Naive thymus-derived CD4-positive, alpha-beta T cell (primary cell): ENCODE measurements at regions not wholly inside any gene's neighbourhood (a gene's known extent, or its start where the extent isn't known, plus 50 kb on each side); places are given as distances from the start of the nearest gene placed in this dataset.

Experiments
- ATAC-seq: fragments of 150-1000 bp; cut with Tn5 transposase; 2 replicates; pipeline ENCODE4 v1.10.0; 2021; ENCODE audit warnings: mild to moderate bottlenecking, moderate library complexity
- CTCF ChIA-PET: fragments of 350-600 bp; sonication (Branson Sonifier 250); formaldehyde crosslinking; loops from one replicate; lab custom pipeline; 2021; ENCODE audit warnings: antibody characterized with exemption; lab: Charles Lee
- POLR2A ChIA-PET: fragments of 350-600 bp; sonication (Branson Sonifier 250); formaldehyde crosslinking; loops from one replicate; lab custom pipeline; 2021; ENCODE audit warnings: antibody characterized with exemption, inconsistent platforms; lab: Charles Lee
- DNase-seq, 9 donors: peaks; one replicate each; pipeline versions ENCODE4 v3.0.0 to v3.0.0-alpha.2; 2020 to 2022; ENCODE audit warnings: mixed read lengths in 1 of 9
- H3K27ac ChIP-seq: one replicate; pipeline ENCODE4 v1.7.0; 2013; ENCODE audit warnings: mild to moderate bottlenecking, low read depth, low read length, moderate library complexity
- H3K27me3 ChIP-seq, 2 donors: one replicate each; pipeline ENCODE4 v1.7.0; 2013; ENCODE audit warnings: low read length in 2 of 2, mild to moderate bottlenecking in 2 of 2, moderate library complexity in 2 of 2; ENCODE audit not compliant: control insufficient read depth in 2 of 2, insufficient read depth in 2 of 2
- H3K36me3 ChIP-seq, 3 experiments: 1 replicate in 2 of 3; 2 replicates in 1 of 3; pipeline ENCODE4 v1.7.0; 2013; ENCODE audit warnings: low read length in 3 of 3, mild to moderate bottlenecking in 3 of 3, moderate library complexity in 1 of 3; ENCODE audit not compliant: insufficient read depth in 3 of 3, control insufficient read depth in 2 of 3
- H3K4me1 ChIP-seq, 2 donors: one replicate each; pipeline ENCODE4 v1.7.0; 2013; ENCODE audit warnings: low read length in 2 of 2, mild to moderate bottlenecking in 2 of 2, moderate library complexity in 1 of 2; ENCODE audit not compliant: control insufficient read depth in 2 of 2, insufficient read depth in 2 of 2
- H3K4me3 ChIP-seq: 2 replicates; pipeline ENCODE4 v1.7.0; 2013; ENCODE audit warnings: mild to moderate bottlenecking, low read length
- H3K9me3 ChIP-seq, 3 experiments: 1 replicate in 2 of 3; 2 replicates in 1 of 3; pipeline ENCODE4 v1.7.0; 2013; ENCODE audit warnings: low read length in 3 of 3; ENCODE audit not compliant: control insufficient read depth in 2 of 3
- H3K27ac Mint-ChIP-seq, 9 donors: one replicate each; pipeline ENCODE4 v1.8.0; 2020 to 2022; ENCODE audit warnings: mixed read lengths in 9 of 9, mild to moderate bottlenecking in 8 of 9, moderate library complexity in 5 of 9, inconsistent platforms in 2 of 9
- H3K27me3 Mint-ChIP-seq, 5 donors: one replicate each; pipeline ENCODE4 v1.8.0; 2021 to 2022; ENCODE audit warnings: mixed read lengths in 5 of 5, mild to moderate bottlenecking in 1 of 5
- H3K36me3 Mint-ChIP-seq, 5 donors: one replicate each; pipeline ENCODE4 v1.8.0; 2020 to 2022; ENCODE audit warnings: mixed read lengths in 5 of 5, mild to moderate bottlenecking in 3 of 5, inconsistent platforms in 1 of 5
- H3K4me1 Mint-ChIP-seq, 7 donors: one replicate each; pipeline ENCODE4 v1.8.0; 2020 to 2022; ENCODE audit warnings: mixed read lengths in 7 of 7, mild to moderate bottlenecking in 3 of 7, inconsistent platforms in 1 of 7
- H3K4me3 Mint-ChIP-seq, 10 donors: one replicate each; pipeline ENCODE4 v1.8.0; 2020 to 2022; ENCODE audit warnings: mild to moderate bottlenecking in 10 of 10, mixed read lengths in 10 of 10, moderate library complexity in 6 of 10, inconsistent platforms in 2 of 10
- H3K9me3 Mint-ChIP-seq, 11 donors: one replicate each; pipeline ENCODE4 v1.8.0; 2020 to 2022; ENCODE audit warnings: mixed read lengths in 11 of 11, mild to moderate bottlenecking in 4 of 11, inconsistent platforms in 1 of 11, moderate library complexity in 1 of 11
- intact Hi-C, 2 donors: fragments of 100-400 bp; cut with micrococcal nuclease; formaldehyde crosslinking; loops; one replicate each; pipeline ENCODE4 v1.15.1; 2023

DNA sequence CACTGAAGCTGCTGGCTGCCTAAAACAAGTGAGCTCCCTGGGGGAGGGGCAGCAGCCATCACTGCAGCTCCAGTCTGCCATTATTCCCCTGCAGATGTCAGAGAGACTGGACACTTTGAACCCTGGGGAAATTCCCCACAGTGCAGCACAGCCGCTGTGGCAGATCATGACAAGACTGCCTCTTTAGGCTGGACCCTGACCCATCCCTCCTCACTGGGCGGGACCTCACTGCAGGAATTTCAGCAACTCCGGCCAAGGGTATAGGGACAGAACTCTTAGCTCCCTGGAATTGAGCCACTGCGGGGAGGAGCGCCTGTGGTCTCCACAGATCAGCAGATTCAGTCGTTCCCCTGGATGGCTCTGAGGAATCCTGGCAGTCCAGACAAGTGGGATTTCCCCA lies 964.6 kb downstream of the BRINP3 start:
- Mint-ChIP-seq H3K27ac (no peak overlapping the region), H3K9me3 (peaks cover 2 to 45% (median 16%) of the 10 kb centered on the region in 11 donors), H3K4me1 (no peaks in the 10 kb centered on the region), H3K27me3 (no peaks in the 10 kb centered on the region), H3K4me3 (no peak overlapping the region), H3K36me3 (no peaks in the 10 kb centered on the region)
- Histone ChIP-seq H3K27ac (no peak overlapping the region), H3K27me3 (no peaks in the 10 kb centered on the region), H3K4me1 (no peaks in the 10 kb centered on the region), H3K9me3 (peaks cover 0 to 11% (median 0%) of the 10 kb centered on the region in 3 experiments), H3K36me3 (no peaks in the 10 kb centered on the region), H3K4me3 (no peak overlapping the region)
- intact Hi-C loops, result no loop called here
- ChIA-PET POLR2A (no interaction called here), CTCF (no interaction called here)
- ATAC-seq (no peak), DNase-seq (no peak)

DNA sequence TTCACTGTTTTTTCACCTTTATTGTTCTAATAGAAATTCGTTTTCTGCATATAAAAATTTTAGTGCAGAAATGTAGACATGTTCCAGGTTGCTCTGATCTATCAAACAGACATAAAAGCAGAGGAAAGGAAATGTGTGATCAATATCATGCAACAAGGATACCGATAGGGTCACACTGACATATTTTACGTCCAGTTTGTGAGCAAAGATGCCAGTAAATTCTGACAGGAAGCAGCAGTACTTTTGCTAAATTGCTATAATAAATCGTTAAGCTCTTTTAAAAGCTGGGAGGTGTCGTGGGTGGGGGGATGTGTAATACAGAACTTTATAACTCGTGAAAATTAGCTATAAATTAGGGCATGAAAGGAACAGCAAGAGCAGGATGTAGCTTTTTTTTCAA lies 955.2 kb downstream of the BRINP3 start:
- Mint-ChIP-seq H3K36me3 (no peaks in the 10 kb centered on the region), H3K4me1 (no peaks in the 10 kb centered on the region), H3K27ac (no peak overlapping the region), H3K9me3 (peaks cover 0 to 39% (median 6%) of the 10 kb centered on the region in 11 donors), H3K27me3 (no peaks in the 10 kb centered on the region), H3K4me3 (no peak overlapping the region)
- H3K36me3 ChIP-seq, result no peaks in the 10 kb centered on the region
- no peak overlapping the region for H3K4me3 ChIP-seq
- DNase-seq (no peak), ATAC-seq (no peak)
- intact Hi-C loops, result no loop called here
- CTCF ChIA-PET, result no interaction called here
- H3K4me1 ChIP-seq, result no peaks in the 10 kb centered on the region
- no peak overlapping the region for H3K27ac ChIP-seq
- POLR2A ChIA-PET, result no interaction called here
- no peaks in the 10 kb centered on the region for H3K27me3 ChIP-seq
- H3K9me3 ChIP-seq, result no peaks in the 10 kb centered on the region

DNA sequence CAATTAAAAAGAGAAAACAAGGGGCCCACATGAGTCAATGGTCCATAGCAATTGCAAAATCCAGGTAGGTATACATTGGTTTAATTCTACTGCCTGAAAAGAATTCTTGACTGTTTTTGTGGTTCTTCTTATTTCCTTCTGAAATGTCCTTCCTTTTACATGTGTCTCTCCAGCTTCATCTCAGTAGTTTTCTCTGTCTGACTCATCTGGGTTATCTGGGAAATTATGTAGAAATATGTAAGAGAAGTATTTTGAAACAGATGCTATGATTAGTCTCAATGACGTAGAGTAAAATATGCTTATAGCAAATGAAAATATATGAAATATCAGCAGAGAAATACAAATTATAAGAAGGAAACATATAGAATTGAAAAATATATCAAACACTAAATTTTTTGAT lies 953.2 kb downstream of the BRINP3 start:
- no peak for DNase-seq
- no peaks in the 10 kb centered on the region for H3K4me1 Mint-ChIP-seq
- CTCF ChIA-PET, result no interaction called here
- Histone ChIP-seq H3K4me3 (no peak overlapping the region), H3K4me1 (no peaks in the 10 kb centered on the region), H3K27me3 (no peaks in the 10 kb centered on the region), H3K9me3 (no peaks in the 10 kb centered on the region), H3K36me3 (no peaks in the 10 kb centered on the region), H3K27ac (no peak overlapping the region)
- H3K27me3 Mint-ChIP-seq, result no peaks in the 10 kb centered on the region
- peaks cover 0 to 29% (median 2%) of the 10 kb centered on the region in 11 donors for H3K9me3 Mint-ChIP-seq
- H3K36me3 Mint-ChIP-seq, result no peaks in the 10 kb centered on the region
- H3K27ac Mint-ChIP-seq, result no peak overlapping the region
- H3K4me3 Mint-ChIP-seq, result no peak overlapping the region
- ATAC-seq, result no peak
- POLR2A ChIA-PET, result no interaction called here
- intact Hi-C loops, result no loop called here

DNA sequence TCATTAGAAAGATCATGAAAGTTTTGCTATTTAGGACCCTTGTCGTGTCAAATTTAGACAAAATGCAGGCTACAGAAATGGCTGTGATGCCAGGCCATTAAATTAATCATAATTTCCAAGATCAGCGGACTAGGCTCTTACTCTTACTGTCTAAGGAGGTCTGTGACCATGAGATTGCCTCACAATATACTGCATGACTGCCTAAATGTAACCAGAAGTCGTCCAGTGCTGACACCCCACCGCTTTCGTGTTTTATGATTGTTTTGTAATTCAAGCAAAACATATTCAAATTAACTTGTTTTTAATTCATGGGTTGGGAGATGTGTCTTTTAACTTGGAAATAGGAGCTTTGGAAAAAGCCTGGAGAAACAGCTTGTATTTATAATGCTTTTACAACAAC lies 947.5 kb downstream of the BRINP3 start:
- intact Hi-C loops, result no loop called here
- no peaks in the 10 kb centered on the region for H3K4me1 Mint-ChIP-seq
- ChIA-PET POLR2A (no interaction called here), CTCF (no interaction called here)
- no peaks in the 10 kb centered on the region for H3K9me3 ChIP-seq
- no peak overlapping the region for H3K4me3 ChIP-seq
- peaks cover 0 to 33% (median 2%) of the 10 kb centered on the region in 11 donors for H3K9me3 Mint-ChIP-seq
- H3K4me3 Mint-ChIP-seq, result no peak overlapping the region
- H3K4me1 ChIP-seq, result no peaks in the 10 kb centered on the region
- no peak overlapping the region for H3K27ac ChIP-seq
- no peaks in the 10 kb centered on the region for H3K36me3 Mint-ChIP-seq
- no peaks in the 10 kb centered on the region for H3K27me3 Mint-ChIP-seq
- ATAC-seq (no peak), DNase-seq (no peak)
- no peak overlapping the region for H3K27ac Mint-ChIP-seq
- H3K27me3 ChIP-seq, result no peaks in the 10 kb centered on the region
- no peaks in the 10 kb centered on the region for H3K36me3 ChIP-seq

DNA sequence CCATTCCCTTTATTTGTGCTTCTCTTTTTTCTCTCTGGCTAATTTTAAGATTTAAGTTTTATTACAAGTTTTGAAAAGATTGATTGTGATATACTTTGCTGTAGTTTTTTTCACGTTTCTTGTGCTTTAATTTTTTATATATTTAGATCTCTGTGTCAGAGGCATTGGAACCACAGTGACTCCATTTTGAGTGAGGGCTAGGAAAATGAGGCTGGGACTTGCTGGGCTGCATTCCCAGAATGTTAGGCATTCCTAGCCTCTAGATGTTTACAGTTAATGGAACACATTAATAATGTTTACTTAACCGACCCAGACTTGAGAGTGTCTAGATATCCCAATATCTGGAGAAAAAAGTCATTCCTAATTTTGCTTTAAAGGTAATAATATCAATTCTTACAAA lies 939.4 kb downstream of the BRINP3 start:
- no peak overlapping the region for H3K27ac ChIP-seq
- no peak overlapping the region for H3K27ac Mint-ChIP-seq
- POLR2A ChIA-PET, result no interaction called here
- CTCF ChIA-PET, result no interaction called here
- ATAC-seq, result no peak
- H3K4me3 ChIP-seq, result no peak overlapping the region
- no peak overlapping the region for H3K4me3 Mint-ChIP-seq
- no peaks in the 10 kb centered on the region for H3K4me1 Mint-ChIP-seq
- no peak for DNase-seq
- intact Hi-C loops, result no loop called here
- no peaks in the 10 kb centered on the region for H3K27me3 ChIP-seq
- peaks cover 0 to 18% (median 5%) of the 10 kb centered on the region in 11 donors for H3K9me3 Mint-ChIP-seq
- H3K36me3 Mint-ChIP-seq, result no peaks in the 10 kb centered on the region
- H3K27me3 Mint-ChIP-seq, result no peaks in the 10 kb centered on the region
- H3K4me1 ChIP-seq, result no peaks in the 10 kb centered on the region
- no peaks in the 10 kb centered on the region for H3K36me3 ChIP-seq
- no peaks in the 10 kb centered on the region for H3K9me3 ChIP-seq

DNA sequence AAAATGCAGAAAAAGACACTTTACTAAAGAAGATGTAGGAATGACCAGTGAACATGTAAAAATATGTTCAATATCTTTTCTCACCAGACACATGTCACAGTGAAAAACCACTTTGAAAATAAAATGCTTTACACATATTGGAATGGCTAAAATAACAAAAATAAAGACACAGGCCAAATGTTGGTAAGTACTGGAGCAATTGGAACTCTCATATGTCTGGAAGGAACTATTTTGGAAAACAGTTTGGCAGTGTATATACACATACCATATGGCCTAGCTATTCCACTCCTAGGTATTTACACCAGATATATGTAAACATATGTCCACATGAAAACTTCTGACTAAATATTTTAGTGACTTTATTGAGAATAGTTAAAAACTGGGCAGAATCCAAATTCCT lies 927.2 kb downstream of the BRINP3 start:
- intact Hi-C loops, result no loop called here
- H3K4me3 Mint-ChIP-seq, result no peak overlapping the region
- no peak for DNase-seq
- Histone ChIP-seq H3K27me3 (no peaks in the 10 kb centered on the region), H3K4me1 (no peaks in the 10 kb centered on the region), H3K4me3 (no peak overlapping the region), H3K9me3 (no peaks in the 10 kb centered on the region), H3K27ac (no peak overlapping the region), H3K36me3 (no peaks in the 10 kb centered on the region)
- H3K27me3 Mint-ChIP-seq, result no peaks in the 10 kb centered on the region
- no peak for ATAC-seq
- no peaks in the 10 kb centered on the region for H3K36me3 Mint-ChIP-seq
- CTCF ChIA-PET, result no interaction called here
- POLR2A ChIA-PET, result no interaction called here
- peaks cover 0 to 6% (median 4%) of the 10 kb centered on the region in 11 donors for H3K9me3 Mint-ChIP-seq
- no peaks in the 10 kb centered on the region for H3K4me1 Mint-ChIP-seq
- no peak overlapping the region for H3K27ac Mint-ChIP-seq

DNA sequence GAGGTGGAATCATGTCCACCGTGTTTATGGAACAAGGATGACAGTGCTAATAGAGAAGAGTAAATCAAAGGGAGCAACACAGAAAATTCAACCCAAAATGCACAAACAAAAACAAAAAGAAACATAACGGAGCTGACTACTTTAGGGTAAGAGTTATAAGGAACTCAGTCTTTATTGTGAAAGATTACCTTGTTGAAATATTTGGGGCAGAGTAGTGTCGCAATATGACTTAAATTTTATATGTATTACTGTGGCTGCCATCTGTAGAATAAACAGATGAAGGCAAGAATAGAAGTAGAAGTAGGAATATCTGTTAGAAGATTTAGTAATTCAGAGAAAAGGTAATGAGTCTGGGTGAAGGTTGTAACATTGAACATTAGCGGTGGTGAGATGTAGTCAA lies 913.9 kb downstream of the BRINP3 start:
- Mint-ChIP-seq H3K27me3 (no peaks in the 10 kb centered on the region), H3K27ac (no peak overlapping the region), H3K4me3 (no peak overlapping the region), H3K36me3 (no peaks in the 10 kb centered on the region), H3K4me1 (no peaks in the 10 kb centered on the region), H3K9me3 (peaks cover 0 to 24% (median 5%) of the 10 kb centered on the region in 11 donors)
- POLR2A ChIA-PET, result no interaction called here
- H3K27me3 ChIP-seq, result no peaks in the 10 kb centered on the region
- no peak for ATAC-seq
- H3K4me3 ChIP-seq, result no peak overlapping the region
- H3K36me3 ChIP-seq, result no peaks in the 10 kb centered on the region
- intact Hi-C loops, result no loop called here
- CTCF ChIA-PET, result no interaction called here
- no peaks in the 10 kb centered on the region for H3K4me1 ChIP-seq
- no peak overlapping the region for H3K27ac ChIP-seq
- H3K9me3 ChIP-seq, result no peaks in the 10 kb centered on the region
- DNase-seq, result no peak
